GM20000 (cell line): ENCODE measurements at regions not wholly inside any gene's neighbourhood (a gene's known extent, or its start where the extent isn't known, plus 50 kb on each side); places are given as distances from the start of the nearest gene placed in this dataset.
"Not testable (repeated sequence)": the region's sequence is repeated elsewhere in the genome, so short reads cannot be mapped to it uniquely, and the experiment has no call there.

Experiments used
- DNase-seq: peaks from one replicate; pipeline ENCODE4 v3.0.0; 2012; ENCODE audit warnings: low spot score
- CTCF ChIP-seq: IDR thresholded peaks from 2 replicates; pipeline ENCODE4 v1.5.1; 2012; ENCODE audit warnings: mild to moderate bottlenecking, control low read depth; ENCODE audit errors: extremely low read depth, missing control alignments

GRCh38 chr12:73623421-73623820 lies 914.2 kb upstream of the ATXN7L3B start:
- TF ChIP-seq CTCF = no peak
- DNase-seq = no peak

GRCh38 chr12:73625226-73625625 lies 912.4 kb upstream of the ATXN7L3B start:
- no peak for TF ChIP-seq CTCF
- DNase-seq = no peak

GRCh38 chr12:73629171-73629570 lies 908.5 kb upstream of the ATXN7L3B start:
- TF ChIP-seq CTCF = no peak
- DNase-seq = no peak

- no peak for DNase-seq
- no peak for TF ChIP-seq CTCF
Measured at GRCh38 chr12:73629893-73630831, 907.5 kb upstream of the ATXN7L3B start.

GRCh38 chr12:73632191-73632590 lies 905.4 kb upstream of the ATXN7L3B start:
- no peak for DNase-seq
- no peak for TF ChIP-seq CTCF

GRCh38 chr12:73632661-73633060 lies 905.0 kb upstream of the ATXN7L3B start:
- DNase-seq = no peak
- TF ChIP-seq CTCF = no peak

GRCh38 chr12:73639397-73639796 lies 898.2 kb upstream of the ATXN7L3B start:
- not testable (repeated sequence) for DNase-seq

- DNase-seq = no peak
Measured at GRCh38 chr12:73656375-73656774, 881.3 kb upstream of the ATXN7L3B start.

More at GRCh38 chr12:73656375-73656774, 881.3 kb upstream of the ATXN7L3B start:
- no peak for TF ChIP-seq CTCF
